Right hindlimb (tissue), 1 donor: ENCODE measurements at regions not wholly inside any gene's neighbourhood (a gene's known extent, or its start where the extent isn't known, plus 50 kb on each side); places are given as distances from the start of the nearest gene placed in this dataset.

Source experiments
- DNase-seq: peaks from one replicate; pipeline ENCODE4 v3.0.0-alpha.2; 2018

DNA sequence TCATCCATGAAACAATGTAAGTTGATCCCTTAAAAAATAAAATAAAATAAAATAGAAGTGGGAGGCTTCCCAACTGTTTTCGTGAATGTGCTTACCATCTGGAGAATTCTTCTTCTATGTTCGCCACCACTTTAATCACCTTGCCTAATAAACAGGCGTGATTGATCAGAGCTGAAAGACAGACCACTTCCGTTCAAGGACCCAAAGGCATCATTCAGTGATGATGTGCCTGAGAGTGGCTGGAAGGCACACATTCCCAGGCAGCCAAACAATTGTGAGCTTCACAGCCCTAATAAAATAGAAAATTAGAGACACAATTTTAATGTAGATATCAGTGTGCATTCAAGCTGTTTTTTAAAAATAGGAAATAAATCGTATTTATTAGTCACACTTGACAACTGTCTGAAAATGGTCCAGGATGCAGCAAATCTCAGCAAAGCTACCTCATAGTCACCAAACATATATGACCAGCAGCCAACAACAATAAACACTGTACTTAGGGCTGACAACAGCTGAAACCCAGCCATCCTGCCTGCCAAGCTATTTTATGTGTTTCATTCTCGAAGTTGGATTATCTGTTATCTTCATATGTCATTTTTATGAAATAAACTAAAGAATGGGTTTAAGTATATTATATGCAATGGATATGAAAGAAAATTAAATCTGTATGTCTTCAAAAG lies 163.2 kb upstream of the FAM9B start:
- DNase-seq = no peak

DNA sequence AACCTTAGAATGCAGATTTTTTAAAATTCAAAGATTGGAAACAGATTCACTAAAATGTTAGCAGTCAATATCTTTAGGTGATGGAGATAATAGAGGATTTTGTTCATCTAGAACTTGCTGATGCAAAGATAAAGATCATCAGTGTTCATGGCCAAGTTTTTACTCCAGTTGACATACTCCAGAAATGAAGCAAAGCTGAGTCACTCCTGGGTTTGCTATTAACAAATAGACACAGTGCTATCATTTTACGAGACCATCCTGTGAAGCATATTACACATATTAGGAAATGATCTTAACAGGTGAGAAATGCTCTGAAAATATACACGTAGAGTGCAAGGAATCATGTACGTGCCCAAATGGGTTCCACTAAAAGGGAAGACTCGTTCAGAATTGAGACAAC lies 170.6 kb upstream of the FAM9B start:
- no peak for DNase-seq

DNA sequence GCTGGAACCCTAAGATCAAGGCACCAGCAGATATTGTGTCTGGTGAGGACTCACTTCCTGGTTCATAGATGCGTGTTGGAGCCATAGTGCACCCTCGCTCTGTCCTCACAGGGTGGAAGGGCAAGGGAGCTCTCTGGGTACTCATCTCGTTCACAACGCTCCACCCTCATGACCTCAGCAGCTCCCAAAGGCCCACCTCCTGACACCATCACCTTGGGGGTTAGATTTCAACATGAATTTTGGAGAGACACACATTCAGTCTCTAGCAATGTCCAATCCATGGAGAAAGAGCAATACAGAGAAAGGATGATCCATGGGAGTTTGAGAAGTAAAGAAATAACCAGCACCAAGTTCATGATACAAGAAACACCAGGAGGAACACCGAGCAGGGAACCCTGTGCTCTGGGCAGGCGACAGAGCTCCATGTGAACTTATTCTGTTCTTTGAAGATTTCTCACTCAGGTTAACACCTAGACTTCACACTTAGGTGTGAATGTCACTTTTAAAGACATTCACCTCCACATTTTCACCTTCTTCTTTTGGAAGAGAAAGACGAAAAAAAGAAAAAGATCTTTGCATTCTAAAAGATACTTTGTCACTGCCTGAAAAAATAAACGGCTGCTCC lies 171.8 kb upstream of the FAM9B start:
- DNase-seq = no peak

DNA sequence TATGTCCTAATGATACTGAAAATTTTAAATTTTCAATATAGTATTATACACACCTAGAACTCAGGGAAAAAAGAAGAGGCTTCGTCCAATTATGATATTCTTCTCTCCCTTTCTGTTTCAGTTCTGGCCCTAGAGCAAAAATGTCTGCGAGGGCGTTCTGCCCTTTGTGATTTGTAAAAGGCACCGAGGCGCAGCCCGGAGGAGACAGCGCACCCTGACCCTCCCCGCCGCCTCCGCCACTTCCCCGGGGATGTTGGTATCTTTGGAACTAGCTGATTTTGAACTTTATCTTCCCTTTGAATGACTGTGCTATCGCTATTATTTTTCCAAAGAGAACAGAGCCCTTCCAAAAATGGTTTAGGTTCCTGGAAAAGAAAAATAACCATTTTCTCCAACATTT lies 173.2 kb upstream of the FAM9B start:
- DNase-seq = no peak

DNA sequence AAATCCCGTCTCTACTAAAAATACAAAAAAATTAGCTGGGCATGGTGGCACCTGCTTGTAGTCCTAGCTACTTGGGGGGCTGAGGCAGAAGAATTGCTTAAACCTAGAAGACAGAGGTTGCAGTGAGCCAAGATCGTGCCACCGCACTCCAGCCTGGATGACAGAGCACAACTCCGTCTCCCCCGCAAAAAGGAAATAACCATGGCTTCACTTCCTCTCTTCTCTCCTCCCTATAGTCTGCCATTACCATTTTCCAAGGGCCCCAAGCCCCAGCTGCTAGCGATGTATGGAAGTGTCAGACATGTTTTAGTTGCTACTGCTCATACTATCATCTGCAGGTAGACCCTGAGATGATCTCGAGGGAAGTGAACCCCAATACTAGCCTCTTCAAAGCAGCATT lies 177.3 kb upstream of the FAM9B start:
- DNase-seq = no peak

DNA sequence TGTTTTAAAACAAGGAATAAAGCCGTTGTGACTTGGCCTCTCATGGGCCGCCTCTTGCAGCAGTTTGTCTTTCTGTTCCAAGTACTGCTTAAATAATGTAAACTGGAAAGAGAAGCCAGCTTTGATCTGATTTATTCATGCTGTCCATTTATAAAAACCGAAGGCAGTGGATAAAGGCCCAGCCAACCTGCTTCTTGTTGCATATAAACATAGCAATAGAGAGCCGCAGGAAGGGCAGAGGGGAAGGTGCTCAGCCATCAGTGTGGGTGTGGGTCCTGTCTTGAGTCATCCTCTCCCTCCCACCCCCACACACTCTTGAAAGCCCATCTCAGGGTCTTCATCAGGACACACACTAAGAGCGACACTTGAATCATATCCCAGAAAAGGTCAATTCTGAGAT lies 187.9 kb upstream of the FAM9B start:
- no peak for DNase-seq

DNA sequence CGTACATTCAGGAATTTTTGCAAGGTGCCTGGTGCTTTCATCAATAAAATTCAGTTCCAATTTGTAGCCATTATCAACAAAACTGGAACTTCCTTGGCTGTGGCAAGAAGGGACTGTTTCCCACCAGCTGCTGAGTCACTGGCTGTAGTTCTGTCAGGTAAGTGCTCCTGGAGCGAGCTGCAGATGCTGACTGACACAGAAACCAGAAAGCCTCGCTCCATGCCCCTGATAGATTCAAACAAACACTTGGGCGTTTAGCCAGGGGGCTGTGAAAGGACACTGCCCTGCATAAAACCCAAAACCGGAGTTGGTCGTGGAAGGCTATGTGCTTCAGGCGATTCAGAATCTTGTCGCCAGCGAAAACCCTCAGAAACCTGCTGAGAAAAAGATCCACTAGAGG lies 188.4 kb upstream of the FAM9B start:
- no peak for DNase-seq

DNA sequence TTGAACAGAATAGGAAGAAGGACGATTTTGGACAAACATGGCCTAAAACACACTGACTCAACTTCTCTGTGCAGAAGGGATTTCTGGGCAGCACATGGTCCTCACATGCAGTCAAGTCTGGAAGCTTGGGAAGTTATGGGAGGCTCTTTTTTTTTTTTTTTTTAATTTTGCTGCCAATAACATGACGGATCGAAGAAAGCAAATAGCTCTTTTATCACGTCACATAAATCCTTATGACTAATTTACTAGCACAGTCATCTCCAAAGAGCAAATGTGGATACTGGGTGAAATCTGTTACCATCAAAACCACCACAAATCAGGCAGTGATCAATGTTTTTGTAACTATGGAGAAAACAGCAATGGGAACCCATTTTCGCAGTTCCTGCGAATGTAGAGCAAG lies 193.3 kb upstream of the FAM9B start:
- no peak for DNase-seq

DNA sequence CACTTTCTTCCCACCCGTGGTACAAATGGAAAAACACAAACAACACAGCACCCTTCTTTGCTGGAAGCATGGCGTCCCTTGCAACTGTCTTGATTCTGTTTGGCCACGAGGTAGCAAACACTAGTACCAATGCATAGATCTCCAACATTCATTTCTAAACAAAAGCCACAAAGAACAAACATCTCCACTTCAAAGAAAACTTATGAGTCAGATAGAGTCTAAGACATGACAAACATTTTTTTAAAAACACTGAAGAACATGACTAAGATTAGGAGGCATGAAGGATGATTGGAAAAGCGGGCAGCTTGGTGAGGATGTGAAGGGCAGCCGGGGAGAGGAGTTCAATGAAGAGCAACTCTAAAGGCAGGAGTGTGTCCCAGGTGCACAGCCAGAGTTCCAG lies 197.6 kb upstream of the FAM9B start:
- no peak for DNase-seq

DNA sequence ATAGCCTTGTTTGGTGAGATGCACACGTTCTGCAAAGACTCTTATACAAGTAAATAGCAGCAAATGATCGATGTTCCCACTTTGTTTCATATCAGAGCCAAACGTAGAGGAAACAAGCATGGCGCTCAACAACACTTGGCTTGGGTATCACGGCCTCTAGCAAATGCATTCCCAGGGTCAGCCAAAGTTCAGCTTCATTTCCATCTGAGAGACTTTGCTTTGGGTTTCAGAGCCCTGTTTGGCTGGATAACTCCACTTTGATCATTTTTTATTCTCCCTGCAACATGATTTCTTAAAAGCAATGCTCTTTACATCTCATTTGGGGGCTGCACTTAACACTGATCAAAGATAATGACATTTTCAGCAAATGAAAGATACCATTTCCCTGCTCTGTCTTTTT lies 199.2 kb upstream of the FAM9B start:
- peak; percentile 31 for DNase-seq

DNA sequence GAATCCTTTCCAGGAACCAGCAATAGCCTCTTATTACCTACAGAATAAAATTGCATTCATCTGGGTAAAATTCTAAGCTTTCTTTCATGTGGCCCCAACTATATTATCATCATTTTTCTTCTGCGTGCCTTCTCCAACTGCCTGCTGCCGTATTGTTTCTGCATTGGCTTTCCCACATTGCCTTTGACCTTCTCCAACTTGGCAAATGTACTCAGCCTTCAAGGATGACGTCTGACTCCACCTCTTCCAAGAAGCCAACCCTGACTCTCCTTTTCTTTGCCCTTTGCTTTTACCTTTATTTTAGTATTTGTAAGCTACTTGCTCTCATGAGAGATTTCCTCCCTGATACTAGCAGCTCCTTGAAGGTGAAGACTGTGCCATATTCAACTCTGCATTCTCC lies 200.4 kb upstream of the FAM9B start:
- no peak for DNase-seq

DNA sequence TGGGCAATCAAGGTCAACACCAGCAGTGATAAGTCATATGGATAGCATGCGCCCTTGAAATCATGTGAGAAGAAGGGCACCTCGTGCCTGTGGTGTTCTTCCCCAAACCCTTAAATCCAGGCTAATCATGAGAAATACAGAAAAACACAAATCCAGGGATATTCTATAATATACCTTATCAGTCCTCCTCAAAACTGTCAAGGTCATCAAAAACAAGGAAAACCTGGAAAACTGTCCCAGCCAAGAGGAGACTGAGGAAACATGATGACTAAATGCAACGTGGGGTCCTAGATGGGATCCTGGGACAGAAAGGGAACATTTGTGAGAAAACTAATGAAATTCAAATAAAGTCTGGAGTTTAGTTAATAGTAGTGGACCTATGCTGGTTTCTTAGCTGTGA lies 201.8 kb upstream of the FAM9B start:
- DNase-seq = no peak

DNA sequence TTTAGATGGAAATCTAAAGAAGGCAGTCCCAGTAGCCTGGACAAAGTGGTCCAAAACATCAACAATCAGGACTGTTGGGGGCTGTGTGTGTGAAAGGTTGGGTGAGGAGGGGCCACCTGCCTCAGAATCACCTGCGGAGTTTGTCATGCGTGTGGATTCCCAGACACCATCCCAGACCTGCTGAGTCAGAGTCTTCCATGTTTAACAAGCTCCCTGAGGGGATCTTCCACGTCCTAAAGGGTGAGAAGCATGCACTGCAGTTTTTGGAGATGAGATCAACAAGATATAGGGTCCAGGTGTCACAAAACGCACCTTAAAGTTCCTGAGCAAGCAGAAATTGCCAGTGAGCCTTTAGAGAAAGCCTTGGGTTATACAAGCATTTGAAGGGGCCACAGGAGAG lies 207.0 kb upstream of the FAM9B start:
- no peak for DNase-seq

DNA sequence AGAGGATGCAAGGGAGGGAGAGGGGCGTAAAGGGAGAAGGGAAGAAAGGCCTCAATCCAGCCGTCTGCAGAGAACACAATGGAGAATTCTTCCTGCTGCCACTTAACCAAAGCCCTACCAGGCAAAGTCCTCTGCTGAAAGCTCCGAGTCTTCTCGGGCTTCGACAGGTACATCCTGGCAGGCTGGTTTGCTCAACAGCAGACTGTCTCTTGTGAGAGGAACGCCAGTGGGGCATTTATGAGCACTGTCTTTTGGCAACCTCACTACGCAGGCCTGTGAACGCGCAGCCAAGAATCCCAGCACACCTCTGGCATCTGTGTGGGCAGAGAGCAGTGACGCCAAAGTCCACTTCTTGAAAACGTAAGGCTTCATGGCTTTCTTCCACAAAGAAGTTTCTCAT lies 207.5 kb upstream of the FAM9B start:
- DNase-seq = no peak

DNA sequence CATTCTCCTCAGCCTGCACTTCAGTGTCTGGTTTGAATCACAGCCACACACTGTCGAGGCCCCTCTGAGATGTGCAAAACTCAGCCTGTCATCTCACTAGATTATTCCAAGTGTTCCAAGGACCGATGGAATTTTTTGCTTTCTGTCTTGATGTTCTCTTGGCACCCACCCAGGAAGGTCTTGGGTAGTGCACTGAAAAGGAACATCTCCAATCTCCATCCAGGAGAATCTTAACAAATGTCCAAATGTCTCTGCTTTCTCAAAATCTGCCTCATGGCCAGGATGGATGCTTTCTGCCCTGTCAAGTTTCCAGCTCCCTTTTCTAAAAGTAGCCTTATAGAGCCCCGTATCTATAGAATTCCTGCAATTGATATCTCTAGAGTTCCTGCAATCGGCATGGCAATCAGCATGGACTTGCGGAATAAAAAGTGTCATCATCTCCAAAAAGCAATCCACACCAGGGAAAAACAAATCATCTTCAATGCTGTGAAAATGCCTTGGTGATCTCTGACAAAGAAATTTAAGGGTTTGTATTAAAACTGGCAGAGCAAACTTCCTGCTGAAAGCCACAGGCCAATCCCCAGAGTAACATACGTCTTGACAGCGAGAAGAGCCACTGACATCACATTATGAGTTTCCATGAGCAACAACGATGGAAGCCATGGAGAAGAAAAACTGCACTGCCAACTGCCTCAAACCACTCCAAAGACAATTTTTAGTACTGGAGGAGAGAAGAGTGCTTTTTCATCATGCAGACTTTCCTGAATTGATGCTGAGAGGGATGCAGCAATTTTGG lies 215.3 kb upstream of the FAM9B start:
- DNase-seq = peak; percentile 50

DNA sequence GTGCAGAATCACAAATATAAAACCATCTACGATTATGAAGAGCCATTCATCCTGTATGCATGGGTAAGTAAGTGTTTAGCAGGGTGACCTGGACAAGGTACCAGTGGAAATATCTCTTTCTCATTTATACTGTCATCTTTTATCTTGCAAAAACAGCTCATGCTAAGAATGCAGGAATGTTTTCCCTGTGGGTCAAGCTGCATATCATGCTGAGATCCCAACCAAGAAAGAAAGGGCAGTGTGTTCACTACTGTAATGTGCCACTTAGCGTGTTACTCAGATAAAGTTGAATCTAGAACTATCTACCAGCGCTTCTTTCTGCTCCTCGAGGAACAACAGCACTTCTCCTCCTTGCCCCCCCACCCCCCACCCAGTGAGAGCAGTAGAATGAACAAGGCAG lies 212.7 kb upstream of the TBL1X start:
- no peak for DNase-seq

DNA sequence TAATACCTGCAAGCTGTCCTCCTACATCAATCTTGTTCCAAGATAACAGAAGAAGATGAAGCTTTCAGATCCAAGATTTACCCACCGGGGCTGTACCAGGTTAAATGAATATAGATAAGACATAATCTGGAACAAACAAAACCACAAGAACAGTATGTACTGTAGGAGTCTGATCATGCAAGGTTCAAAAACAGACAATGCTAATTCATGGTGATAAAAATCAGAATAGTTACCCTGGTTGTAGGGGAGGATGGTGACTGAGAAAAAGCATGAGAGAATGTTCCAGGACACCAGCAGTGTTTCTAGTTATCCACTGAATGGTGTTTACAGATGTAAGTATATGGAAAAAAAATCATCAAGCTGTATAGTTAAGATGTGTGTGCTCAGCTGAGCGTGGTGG lies 211.6 kb upstream of the TBL1X start:
- no peak for DNase-seq

DNA sequence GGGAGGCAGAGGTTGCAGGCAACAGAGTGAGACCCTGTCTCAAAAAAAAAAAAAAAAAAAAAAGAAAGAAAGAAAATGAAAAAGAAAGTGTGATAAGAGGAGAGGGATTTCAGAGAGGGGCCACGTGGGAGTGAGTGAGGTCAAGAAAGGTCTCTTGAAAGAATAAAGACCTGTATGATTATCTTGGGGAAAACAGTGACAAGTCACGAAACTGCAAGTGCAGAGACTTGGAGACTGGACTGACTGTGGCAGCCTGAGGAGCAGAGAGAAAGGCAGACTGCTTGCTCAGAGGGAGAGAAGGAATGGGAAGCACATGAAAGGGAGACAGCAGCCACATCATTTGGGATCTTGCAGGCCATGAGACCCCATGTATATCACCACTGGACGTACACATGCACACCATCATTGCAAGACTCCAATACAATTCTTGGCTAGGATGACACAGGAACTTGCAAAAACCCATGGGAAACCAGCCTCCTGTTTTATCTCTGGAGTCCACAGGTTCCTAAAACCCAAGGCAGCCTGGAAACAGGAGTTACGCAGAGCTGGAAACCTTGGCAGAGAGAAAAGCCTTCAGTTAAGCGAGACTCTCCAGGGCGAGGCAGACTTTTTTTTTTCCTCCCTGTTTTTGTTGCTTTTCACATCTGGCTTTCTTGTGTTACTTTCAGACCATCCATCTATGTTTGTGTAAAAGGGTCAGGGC lies 207.0 kb upstream of the TBL1X start:
- DNase-seq = no peak

DNA sequence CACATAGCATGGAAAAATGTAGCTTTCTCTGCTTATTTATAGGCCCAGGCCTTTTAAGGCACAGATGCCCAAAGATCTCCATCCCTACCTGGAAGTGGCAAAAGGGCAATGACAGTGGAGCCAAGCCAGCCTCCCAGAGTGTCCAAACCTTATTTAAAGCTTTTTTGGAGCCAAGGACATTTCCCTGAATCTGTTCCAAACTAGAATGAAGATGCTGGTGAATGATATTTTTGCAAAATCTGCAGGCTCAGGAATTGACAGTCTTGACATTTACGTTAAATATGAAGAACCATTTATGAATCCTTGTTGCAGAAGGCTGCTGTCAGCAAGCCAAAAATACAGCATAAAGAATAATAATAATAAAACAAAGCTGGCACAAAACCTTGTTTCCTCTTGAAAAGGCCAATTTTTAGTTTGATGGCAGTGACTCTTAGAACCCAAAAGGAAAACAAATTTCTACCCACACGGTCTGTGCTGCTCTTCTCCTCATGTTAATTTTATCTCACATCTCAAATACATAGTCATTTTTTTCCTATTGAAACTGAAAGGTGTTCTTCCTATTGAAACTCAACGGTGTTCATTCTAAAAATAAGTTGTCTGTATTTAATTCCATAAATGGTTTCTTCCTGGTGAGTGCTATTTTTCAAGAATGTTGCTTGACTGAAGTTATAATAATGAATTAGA lies 206.3 kb upstream of the TBL1X start:
- no peak for DNase-seq

DNA sequence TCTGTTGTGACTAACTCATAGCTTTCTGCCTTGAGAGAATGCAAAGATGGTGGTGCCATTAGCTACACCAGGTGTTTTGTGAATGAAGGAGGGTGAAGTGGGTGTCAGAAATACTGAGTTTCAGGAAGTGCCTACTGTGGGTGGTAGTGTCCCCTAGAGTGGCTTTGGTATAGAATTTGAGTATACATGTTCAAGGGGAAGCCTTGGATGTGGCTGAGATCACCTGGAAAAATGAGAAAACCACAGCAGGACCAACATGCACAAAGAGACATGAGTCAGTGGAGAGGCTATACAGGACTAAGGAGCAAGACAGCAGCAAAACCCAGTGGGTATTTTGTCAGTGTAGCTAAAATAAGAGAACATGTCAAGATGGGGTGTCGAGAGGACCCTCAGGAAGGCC lies 204.3 kb upstream of the TBL1X start:
- no peak for DNase-seq

DNA sequence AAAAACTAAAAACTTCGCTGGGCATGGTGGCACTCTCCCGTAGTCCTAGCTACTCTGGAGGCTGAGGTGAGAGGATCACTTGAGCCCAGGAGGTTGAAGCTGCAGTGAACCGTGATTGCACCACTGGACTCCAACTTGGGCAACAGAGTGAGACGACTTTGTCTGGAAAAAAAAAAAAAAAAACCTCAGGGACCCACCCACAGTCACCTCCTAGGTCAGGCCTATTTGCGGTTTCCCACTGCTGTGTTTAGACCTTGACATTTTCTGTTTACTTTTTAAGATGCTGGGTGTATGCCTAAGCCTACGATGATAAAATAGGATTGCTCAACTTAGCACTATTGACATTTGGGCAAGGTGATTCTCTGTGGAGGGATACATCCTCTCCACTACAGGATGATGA lies 197.4 kb upstream of the TBL1X start:
- DNase-seq = no peak

DNA sequence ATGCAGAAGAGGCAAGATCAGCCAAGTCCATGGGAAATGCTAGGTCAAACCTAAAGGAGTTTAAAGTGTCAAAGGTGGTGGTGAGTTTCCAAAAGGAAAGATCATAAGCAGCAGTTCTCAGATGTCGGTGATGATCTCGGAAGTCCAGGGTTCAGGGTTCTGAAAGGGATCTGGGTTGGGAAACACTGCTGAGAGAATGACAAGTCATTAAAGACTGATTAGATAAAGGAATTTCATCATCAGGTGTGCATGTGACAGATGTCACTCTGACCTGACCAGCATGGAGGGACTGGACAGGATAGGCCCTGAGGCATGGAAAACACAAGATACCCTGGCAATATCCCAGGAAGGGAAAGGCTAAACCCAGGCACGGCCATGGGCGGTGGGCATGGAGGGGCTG lies 195.7 kb upstream of the TBL1X start:
- no peak for DNase-seq
